ENCODE measurements at regions not wholly inside any gene's neighbourhood (a gene's known extent, or its start where the extent isn't known, plus 50 kb on each side); places are given as distances from the start of the nearest gene placed in this dataset.

DNA sequence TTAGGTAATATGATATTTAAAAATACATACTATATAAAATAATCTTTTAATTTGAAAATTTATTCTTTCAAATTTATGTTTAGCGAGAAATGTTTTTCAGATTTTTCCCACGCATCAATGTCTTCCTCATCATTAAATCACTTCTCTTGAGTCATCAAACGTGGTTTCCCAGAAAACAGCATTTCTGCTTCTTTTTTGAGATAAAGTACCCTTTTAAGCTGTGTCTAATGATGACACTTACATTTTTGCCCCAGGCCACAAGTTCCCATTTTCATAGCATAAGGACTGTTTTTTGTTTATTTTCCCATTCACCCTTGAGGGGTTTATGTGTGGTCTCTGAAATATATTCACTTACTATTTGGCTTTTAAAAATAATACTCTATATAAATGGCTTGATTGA lies 139.0 kb upstream of the HS3ST3A1 start:
- DNase-seq: no peak

DNA sequence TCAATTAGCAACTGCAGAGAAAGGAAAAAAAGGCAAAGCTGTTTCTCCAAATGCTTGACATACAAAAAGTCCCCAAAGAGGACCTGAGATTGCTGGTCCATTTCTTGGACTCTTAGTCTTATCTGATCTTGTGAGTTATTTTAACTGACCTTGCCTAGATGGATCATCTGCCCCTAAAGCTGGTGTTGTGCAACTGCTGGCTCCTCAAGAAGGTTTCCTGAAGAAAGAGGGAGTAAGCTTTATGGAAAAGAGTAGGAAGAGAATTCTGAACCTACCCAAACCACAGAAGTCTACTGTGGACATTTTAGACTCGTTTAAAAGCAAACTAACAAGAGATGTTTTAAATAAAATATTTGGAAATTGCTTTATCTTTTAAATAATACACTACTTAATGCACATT lies 140.0 kb upstream of the HS3ST3A1 start:
- DNase-seq: no peak

DNA sequence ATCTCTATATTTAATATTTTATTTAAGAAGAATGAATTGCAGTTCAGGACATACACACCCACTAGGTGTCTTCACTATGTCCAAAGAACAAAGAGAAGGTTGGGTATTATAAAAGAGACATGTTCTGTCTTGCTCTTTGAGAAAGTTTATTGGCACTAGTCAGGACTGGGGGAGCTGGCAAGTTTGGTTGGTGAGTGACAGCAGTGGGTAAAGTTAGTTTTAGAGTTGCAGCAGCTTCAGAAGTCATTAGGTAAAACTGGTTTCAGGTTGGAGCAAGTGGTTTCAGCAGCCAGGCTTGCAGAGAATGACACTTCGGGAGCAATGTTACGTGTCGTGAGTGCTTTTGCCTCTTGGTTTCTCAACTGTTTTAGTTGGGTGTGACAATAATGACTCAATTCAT lies 142.2 kb upstream of the HS3ST3A1 start:
- DNase-seq: no peak

DNA sequence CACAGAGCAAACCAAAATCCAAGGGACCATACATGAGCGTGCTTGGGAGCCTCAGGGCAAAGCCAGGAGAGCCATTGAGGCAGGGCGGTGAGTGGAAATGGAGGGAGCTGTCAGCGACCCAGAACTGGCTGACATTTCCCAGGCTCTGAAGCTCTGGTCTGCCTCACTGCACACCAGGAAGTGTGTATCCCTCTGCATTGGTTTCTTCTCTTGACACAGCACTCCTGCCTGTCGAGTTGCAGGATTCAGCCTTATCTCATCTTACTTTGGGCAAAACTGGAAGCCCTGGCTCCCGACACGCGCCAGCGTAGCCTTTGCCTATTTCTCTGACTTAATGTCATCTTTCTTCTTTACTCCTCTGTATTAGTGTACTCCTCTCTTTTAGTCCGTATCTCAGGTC lies 144.7 kb upstream of the HS3ST3A1 start:
- DNase-seq: no peak

DNA sequence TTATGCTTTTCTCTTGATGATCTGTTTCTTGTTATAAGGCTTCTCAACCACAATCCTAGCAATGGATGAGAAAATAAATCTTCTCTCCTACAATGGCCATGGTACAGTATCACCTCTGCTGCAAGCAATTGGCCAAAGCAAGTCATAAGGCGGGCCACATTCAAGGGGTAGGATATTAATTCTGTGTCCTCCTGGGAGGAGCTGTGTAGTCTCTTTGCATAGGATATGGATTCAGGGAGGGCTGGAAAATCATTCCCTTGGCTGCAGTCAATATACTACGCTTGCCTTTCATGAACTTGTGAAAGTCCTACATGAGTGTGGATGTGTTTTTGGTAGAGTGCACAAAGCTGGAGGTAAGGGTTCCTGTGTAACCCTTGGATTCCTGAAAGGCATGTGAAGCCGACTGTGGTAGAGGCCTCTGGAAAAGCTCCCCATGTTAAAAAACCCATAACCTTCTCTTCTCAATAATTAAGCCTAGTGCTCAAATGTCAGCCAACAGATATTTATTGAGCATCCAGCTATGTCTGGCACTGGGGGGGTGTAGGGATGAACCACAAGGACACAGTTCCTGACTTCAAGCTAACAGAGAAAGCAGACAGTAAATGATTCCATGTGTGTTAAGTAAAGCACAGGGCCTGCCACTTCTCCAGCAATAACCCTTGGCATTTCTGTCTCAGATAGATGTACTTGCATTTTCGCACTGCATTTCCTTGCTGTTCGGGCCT lies 147.6 kb upstream of the HS3ST3A1 start:
- no peak for DNase-seq

DNA sequence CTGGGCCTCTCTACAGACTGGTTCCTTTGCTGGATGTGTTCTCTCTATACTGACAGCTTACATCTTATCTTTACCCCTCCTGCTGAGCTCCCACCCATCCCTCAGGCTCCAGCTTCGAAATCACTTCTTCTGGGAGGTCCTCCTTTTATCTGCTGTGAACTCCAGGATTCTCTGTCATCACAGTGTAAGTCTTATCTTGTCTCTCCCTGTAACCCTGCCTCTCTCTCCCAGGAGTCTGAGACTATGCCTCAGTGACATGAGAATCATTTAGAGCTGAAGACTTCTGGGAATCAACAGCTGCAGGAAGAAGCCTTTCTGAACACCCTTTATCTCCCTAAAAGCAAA lies 148.1 kb upstream of the HS3ST3A1 start:
- no peak for DNase-seq

DNA sequence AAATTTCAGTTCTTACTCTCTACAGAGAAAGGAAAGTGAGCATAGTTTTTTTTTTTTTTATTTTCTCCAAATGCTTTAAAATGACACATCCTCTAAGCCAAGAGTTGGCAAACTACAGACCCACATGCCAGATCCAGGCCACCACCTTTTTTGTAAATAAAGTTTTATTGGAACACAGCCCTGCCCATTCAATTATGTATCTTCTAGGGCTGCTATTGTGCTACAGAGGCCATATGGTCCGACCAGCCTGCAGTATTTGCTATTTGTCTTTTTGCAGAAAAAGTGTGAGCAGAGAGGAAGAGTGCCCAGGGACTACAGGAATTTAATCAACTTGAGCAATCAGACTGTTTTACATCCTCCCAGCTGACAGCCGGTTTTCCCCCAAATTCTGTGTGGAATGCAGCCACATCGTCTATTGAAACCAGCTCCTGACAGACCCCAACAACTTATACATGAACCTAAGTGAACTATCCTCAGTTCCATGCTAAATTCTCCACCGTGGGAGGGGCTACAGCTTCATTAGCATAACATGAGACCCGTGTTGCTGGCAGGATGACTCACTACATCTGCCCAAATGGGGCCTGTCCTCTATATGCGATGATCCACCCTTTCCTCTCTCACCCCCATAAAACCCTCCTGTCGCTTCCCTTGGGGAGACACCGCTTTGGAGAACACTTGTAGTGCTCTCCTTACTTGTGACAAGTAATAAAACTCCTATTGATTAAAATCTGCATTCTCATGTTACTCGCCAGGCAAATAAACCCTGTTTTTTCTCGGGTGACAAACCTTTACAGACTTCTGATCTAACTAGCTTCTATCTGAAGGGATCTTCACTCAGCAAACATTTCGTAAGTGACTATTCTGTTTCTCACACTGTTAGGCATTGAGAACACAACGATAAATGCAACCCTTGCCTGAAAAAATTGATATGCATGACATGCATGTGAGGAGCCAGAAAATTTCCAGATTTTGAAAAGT lies 149.4 kb upstream of the HS3ST3A1 start:
- DNase-seq: no peak

DNA sequence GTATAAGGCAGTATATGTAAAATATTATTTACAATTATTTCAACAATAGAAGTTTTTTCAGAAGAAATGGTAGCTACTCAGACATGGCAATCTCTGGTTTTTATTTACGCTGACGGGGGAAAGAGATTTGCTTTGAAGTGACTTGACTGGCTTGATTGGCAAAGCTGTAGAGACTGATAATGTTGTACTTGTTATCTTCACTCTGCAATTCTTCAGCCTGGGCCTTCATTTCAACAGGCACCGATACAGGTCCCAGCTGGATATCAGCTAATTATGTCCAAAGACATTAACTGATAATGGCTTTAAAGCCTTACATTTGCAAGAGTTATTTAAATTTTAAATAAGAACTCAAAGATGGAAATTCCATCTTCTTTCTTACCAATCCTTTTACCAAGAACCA lies 151.4 kb upstream of the HS3ST3A1 start:
- no peak for DNase-seq

DNA sequence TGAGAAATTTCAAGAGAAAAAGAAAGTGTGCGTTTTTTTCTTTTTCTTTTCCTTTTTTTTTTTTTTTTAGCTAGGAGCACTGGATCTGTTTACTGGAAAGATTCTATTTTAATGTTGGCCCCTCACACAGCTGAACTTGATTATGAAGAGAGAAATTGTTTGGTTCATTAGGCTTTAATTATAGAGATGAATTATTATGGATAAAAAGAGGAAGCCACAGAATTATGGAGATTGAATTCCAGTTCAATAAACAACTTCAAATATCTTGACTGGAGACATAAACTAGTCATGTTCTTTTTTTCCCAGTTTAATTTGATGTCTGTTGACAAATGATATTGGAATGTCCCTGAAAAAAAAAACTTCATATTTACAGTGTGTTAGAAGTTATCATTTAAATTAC lies 152.0 kb upstream of the HS3ST3A1 start:
- DNase-seq: no peak

DNA sequence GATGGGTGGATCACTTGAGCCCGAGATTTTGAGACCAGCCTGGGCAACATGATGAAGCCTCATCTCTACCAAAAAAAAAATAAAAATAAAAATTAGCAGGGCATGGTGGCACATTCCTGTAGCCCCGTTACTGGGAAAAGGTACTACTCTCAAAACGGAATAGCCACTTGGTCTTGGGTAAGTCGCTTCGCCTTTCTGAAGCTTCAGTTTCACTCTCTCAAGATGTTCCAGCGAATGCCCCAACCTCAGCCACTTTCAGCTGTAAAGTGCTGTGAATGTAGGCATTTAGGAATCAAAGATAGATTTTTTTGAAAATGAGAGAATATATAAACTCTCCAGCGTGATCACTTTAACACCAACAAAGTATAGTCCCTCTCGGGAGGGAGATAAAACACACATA lies 154.1 kb upstream of the HS3ST3A1 start:
- no peak for DNase-seq

DNA sequence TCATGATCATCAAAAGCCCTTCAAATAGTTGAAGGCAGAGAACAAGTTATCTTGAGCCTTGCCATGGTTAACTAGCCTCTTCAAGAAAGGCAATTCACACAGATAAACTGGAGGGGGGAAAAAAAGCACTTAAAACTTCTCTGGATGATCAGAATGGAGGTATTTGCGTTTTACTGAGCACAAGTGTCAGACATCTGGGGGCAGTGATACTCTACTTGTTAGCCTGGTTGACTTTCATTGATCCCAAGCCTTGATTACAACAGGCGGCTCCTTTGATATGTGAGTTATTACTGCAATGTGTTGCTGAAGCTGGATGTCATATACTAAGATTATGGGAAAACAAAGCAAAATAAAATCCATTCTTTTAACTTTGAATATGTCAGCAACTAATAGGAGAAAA lies 155.0 kb upstream of the HS3ST3A1 start:
- DNase-seq: no peak

DNA sequence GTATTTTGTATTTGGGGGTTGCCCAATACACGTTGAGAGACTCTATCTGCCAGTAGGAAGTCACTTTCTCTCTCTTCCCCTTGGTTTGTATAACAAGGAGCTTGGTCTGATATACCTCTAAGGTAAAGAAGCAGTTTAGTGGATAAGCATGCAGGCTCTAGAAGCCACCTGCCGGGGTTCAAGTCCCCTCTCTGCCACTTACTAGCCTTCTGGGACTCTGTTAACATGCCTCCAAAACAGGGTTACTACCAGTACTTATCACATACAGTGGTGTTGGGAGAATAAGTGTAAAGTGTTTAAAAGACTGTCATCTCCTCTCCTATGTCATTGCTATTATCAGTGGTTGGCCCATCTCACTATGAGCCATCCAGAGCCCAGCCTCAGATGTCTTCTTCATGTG lies 156.1 kb upstream of the HS3ST3A1 start:
- no peak for DNase-seq

DNA sequence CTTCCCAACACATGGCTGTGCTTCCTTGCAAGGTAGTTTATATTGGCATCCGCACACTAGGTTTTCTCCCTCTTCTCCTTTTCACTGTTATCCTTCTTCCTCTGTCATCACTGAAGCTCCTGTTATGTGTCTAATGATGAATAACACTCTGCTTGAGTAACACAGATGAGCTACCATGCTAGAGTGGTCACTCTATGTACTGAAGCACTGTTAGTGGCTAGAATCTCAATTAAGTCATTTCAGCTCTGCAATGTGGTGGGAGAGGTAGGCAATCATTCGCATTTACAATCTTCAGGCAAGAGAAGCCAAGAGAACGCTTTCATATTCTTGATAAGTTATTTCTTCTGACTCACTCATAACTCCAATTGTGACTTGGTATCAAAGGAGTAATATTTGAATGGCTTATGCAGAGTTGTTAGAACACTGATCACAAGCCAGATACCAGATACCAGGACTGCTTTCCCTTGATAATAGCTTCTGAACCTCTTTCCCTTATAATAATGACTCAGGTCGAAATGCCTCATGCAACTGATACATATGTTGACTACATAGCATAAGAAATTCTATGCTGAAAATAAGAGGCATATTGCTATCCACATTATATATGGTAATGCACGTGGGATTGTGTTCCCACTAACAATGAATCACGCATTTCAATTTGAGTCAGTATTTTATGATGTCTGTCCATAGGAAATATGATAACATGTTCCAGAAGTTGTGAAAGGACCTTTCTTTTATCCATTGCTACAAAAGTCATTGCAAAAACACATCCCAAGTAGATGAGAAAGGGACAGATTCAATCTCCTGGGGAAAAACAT lies 158.0 kb upstream of the HS3ST3A1 start:
- no peak for DNase-seq

DNA sequence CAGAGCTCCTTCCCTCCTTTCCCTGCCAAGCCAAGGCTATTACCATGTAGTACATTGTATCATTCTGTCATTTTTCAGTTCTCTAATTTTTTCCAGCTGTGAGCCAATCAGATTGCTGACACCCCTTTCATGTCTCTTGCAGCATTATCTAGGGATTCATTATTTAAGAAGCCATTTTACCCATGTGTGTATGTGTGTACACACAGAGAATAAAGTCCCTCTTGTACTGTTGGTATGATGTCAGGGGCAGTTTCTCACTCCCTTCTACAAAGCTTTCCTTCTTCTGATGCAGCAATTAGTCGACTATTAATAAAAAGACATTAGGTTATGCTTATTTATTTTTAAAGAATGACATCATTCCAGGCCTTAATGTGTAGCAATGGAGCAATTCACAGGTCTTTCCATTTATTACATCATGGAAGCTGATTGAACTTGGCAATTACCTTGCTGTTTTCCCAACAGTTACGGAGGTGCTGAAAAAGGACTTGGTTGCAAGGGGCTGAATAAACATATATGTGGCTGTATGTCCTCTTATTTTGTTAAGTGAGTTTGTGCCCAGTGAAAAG lies 159.4 kb upstream of the HS3ST3A1 start:
- DNase-seq: no peak

DNA sequence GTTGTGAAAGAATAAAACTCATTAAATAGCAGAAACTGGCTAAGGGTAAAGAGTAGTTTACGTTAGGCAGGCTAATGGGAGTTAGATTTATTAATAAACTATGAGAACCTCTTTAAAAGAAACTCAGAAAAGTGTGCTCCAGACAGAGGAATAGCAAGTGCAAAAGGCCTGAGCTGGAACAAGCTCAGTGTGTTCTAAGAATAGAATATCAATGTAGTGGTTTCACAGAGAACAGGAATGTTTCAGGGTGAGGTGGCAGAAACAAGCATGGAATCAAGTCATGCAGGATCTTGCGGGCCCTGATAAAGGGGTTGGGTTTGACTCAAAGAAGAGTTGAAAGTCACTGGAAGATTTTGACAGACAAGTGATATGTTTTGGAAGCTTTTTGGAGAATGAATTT lies 164.0 kb upstream of the HS3ST3A1 start:
- no peak for DNase-seq

DNA sequence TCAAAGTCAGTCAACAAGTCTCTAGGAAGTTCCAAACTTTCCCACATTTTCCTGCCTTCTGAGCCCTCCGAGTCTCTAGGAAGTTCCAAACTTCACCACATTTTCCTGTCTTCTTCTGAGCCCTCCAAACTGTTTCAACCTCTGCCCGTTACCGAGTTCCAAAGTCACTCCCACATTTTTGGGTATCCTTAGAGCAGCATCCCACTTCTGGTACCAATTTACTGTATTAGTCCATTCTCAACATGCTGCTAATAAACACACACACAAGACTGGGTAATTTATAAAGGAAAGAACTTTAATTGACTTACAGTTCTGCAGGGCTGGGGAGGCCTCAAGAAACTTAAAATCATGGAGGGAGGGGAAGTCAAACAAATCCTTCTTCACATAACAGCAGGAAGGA lies 169.0 kb upstream of the HS3ST3A1 start:
- no peak for DNase-seq

DNA sequence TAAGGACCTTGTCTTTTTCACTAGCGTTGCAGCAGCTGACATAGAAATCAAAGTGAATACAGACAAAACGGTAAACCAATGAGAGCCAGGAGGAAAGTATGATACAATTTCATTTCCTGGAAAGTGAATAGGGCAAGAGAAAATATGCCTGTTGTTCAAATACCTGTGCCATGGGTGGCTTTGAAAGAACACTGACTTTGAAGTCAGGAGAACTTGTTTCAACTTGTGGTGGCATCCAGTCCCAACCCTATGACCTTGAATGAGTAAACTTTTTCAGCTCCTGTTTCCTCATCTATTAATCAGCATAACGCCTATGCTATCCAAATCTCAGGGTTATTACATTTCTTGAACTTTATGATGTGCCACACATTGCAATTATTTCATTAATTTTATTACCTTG lies 173.7 kb upstream of the HS3ST3A1 start:
- no peak for DNase-seq

DNA sequence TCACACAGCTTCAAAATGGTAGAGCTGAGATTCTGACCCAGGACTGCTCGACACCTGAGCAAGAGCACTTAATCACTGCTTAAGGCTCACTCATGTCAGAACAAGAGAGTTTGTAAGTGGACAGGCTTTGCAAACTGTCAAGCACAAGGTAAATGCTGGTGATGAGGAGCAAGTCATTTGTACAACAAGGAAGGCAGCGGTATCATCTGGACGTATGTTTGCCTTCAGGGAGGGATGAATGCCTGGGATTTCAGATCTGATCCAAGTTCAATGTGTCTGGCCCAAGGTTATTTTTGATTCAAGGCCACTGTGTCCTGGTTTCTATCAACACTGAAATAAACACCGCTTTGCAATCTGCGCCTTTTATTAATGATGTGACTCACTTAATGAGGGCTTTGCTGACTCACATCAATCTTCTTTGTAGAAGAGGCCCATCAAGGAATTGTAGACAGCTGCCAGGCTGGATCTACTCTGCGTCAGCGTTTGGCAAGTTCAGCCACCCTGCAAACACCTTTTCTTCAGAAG lies 174.4 kb upstream of the HS3ST3A1 start:
- no peak for DNase-seq

DNA sequence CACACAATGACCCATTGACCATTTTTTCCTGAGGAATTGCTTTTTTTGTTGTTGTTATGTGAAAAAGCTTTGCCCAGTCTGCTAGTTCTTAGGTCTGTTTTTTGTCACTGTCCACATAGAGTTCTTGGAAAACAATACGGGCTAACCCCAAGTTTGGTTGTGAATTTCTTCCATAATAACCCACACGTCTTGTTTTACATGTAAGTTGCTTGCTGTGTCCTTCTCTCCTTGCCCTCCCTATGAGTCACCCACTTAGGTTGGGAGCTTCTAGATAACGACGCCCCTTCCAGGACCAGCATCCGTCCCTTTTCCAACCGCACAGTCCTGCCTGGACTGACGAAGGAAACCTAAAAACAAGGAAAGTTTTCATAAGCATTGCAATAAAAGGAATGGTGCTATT lies 175.3 kb upstream of the HS3ST3A1 start:
- DNase-seq: no peak

DNA sequence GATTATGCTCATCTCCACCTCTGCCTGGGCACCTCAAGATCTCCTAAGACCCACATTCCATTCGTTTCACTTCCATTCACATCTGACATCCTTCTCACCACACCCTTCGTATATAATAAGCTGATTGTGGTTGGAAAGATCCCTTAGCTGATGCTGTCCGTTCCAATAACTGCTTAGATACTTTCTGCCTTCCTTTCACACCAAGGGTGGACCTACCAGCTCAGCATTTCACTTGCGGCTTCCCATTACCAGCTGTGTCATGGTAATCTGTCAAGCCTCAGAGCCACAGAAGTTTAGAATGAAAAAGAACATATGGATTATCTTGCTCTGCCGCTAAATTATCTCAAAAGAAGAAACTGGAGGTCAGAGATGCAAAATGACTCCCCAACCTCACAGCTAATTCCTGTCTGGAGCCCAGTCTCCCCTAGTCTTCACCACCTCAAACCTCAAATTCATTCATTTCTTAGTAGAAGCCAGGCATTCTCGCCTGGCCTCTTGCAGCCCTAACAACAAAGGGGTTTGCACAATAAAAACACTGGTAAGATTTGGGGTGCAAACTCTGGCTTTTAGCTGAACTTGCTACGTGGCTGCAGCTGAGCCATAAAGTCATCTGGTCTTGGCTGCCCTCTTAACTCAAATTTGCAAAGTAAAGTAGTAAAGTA lies 182.8 kb upstream of the HS3ST3A1 start:
- DNase-seq: no peak

DNA sequence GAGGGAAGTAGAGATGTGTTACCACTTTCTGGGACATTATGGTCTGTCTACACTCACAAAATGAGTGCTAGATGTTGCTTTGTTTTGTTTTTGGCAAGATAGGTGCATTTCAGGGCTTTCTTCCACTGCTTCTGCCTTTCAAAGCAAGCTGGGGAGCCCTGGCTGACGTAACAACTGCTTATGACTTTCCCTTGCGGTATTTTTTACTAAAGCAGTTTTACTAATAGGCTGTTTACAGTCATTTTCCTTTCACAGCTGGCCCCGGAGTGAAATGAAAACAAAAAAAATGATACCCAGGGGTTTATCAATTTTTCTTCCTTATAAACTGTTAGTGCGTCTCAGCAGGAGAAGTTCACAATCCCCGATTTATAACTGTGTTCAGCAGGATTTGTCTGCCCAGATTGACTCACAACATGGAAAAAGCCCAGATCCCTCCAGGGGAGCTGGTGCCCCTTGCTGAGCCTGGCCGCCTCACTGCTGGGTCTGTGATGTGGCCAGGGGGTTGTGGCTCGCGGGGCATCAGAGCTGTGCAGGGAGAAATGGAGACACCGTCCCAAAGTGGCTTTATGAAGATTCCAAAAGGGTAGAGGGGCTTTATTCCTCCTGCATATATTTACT lies 184.4 kb upstream of the HS3ST3A1 start:
- no peak for DNase-seq

DNA sequence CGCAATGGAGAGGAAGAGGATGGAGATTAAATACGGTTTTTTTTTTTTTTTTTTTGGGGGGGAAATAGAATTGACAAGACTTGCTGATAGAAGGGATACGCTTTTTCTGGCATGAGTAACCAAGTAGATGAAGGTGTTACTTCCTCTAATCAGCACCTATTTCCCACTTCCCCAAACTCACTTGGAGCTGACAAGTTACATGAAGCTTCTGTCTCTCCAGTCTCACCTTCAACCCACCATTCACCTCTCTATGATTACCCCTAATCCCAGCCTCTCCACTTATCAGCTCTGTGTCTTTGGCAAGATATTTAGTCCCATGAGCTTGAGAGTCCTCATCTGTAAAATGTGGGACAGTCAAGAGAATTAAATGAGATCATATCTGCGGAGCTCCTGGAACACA lies 185.9 kb upstream of the HS3ST3A1 start:
- DNase-seq: no peak

Data from hematopoietic multipotent progenitor cell treated with erythropoietin and hydrocortisone succinate and interleukin-3 and kit ligand, for 6 days (in vitro differentiated cells).